ENCODE measurements at regions not wholly inside any gene's neighbourhood (a gene's known extent, or its start where the extent isn't known, plus 50 kb on each side); places are given as distances from the start of the nearest gene placed in this dataset.

DNA sequence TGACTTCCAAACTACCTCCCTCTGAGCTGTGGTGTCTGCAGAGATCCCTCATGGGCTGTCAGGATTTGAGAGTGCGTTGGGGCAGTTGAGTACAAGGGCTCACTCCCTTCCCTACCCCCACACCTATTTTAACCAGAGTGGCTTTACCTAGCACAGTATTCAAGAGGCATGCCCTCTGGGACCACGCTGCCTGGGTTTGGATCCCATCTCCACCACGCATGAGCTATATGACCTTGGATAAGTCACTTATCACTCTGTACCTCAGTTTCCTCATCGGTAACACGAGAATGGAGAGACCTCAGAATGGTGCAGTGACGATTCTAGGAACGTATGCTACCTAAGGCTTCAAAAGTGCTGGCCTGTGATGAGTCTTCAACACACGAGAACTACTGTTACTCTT lies 147.3 kb upstream of the WNT4 start:
- no peak for TF ChIP-seq POLR2A (IDR thresholded peaks at IDR 0.05; ENCODE audit: insufficient read depth in 1 of 2, low read depth in 2 of 2, low read length in 2 of 2)
- TF ChIP-seq POLR2AphosphoS2 (IDR thresholded peaks at IDR 0.05; ENCODE audit: low read depth, low read length) = no peak
- no peak for TF ChIP-seq FOXJ3 (CRISPR knock-in tag; IDR thresholded peaks at IDR 0.05; ENCODE audit: borderline replicate concordance)
- TF ChIP-seq EZH2 (conservative IDR thresholded peaks at IDR 0.05; ENCODE audit: low read depth, low read length) = no peak
- TF ChIP-seq ZNF616 (CRISPR knock-in tag; IDR thresholded peaks at IDR 0.05; ENCODE audit: low read depth) = no peak
- TF ChIP-seq, protein P1, sequence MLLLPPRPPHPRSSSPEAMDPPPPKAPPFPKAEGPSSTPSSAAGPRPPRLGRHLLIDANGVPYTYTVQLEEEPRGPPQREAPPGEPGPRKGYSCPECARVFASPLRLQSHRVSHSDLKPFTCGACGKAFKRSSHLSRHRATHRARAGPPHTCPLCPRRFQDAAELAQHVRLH (CRISPR knock-in tag; IDR thresholded peaks at IDR 0.05; ENCODE audit: borderline replicate concordance, low read depth) = no peak
- TF ChIP-seq ELF1 (CRISPR knock-in tag; IDR thresholded peaks at IDR 0.05) = no peak
- TF ChIP-seq, protein P2, sequence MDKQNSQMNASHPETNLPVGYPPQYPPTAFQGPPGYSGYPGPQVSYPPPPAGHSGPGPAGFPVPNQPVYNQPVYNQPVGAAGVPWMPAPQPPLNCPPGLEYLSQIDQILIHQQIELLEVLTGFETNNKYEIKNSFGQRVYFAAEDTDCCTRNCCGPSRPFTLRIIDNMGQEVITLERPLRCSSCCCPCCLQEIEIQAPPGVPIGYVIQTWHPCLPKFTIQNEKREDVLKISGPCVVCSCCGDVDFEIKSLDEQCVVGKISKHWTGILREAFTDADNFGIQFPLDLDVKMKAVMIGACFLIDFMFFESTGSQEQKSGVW (CRISPR knock-in tag; IDR thresholded peaks at IDR 0.05; ENCODE audit: borderline replicate concordance) = no peak
- no peak for TF ChIP-seq CTCF (CRISPR knock-in tag; IDR thresholded peaks at IDR 0.05)

Data from HepG2 (cell line).